SK-N-MC (cell line): ENCODE measurements at regions not wholly inside any gene's neighbourhood (a gene's known extent, or its start where the extent isn't known, plus 50 kb on each side); places are given as distances from the start of the nearest gene placed in this dataset.

Experiments
- EZH2 ChIP-seq: fragments of 200-600 bp; sonication (generic); IDR thresholded peaks from one replicate; pipeline ENCODE4 v1.6.1; 2017; ENCODE audit warnings: antibody characterized with exemption
- POLR2AphosphoS5 ChIP-seq: IDR thresholded peaks from 2 replicates; pipeline ENCODE4 v1.6.1; 2012; ENCODE audit warnings: mild to moderate bottlenecking, low read depth, low read length, borderline replicate concordance

DNA sequence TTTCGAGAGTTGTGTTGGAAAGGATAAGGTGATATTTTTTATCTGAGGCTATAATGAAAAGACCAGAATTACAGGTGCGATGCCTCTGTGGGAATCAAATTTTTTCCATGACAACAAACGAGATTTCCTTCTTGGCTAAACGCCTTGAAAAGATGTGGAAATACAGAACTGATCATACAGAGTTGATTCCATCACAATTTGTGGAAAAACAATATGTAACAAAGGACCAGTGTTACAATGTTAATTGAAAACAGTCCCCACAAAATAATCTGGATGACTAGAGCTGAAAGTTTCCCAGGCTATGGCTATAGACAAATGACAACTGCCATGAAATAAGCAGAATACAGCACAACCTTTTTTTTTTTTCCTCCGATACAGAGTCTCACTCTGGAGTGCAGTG, 628.9 kb downstream of the DIAPH3 start:
- no peak for TF ChIP-seq POLR2AphosphoS5
- no peak for TF ChIP-seq EZH2
